Adipocyte (in vitro differentiated cells): ENCODE measurements at regions not wholly inside any gene's neighbourhood (a gene's known extent, or its start where the extent isn't known, plus 50 kb on each side); places are given as distances from the start of the nearest gene placed in this dataset.

Source experiments
- DNase-seq: peaks from one replicate; pipeline ENCODE4 v3.0.0-alpha.2; 2015; ENCODE audit warnings: low read depth
- H3K27me3 ChIP-seq: replicated peaks from 2 replicates; pipeline ENCODE4 v1.7.0; 2013; ENCODE audit warnings: mild to moderate bottlenecking, low read length, moderate library complexity; ENCODE audit not compliant: control insufficient read depth, insufficient read depth
- H3K36me3 ChIP-seq: 2 replicates; pipeline ENCODE4 v1.7.0; 2013; ENCODE audit warnings: low read length, mild to moderate bottlenecking, moderate library complexity; ENCODE audit not compliant: control insufficient read depth, insufficient read depth, severe bottlenecking
- H3K4me1 ChIP-seq: 2 replicates; pipeline ENCODE4 v1.7.0; 2013; ENCODE audit warnings: mild to moderate bottlenecking, low read length, moderate library complexity; ENCODE audit not compliant: control insufficient read depth, insufficient read depth
- H3K4me3 ChIP-seq: 2 replicates; pipeline ENCODE4 v1.7.0; 2013; ENCODE audit warnings: mild to moderate bottlenecking, low read length, moderate library complexity
- H3K9ac ChIP-seq: 2 replicates; pipeline ENCODE4 v1.7.0; 2013; ENCODE audit warnings: mild to moderate bottlenecking, low read length, moderate library complexity
- H3K9me3 ChIP-seq: 2 replicates; pipeline ENCODE4 v1.7.0; 2013; ENCODE audit warnings: mild to moderate bottlenecking, low read length, moderate library complexity; ENCODE audit not compliant: control insufficient read depth

DNA sequence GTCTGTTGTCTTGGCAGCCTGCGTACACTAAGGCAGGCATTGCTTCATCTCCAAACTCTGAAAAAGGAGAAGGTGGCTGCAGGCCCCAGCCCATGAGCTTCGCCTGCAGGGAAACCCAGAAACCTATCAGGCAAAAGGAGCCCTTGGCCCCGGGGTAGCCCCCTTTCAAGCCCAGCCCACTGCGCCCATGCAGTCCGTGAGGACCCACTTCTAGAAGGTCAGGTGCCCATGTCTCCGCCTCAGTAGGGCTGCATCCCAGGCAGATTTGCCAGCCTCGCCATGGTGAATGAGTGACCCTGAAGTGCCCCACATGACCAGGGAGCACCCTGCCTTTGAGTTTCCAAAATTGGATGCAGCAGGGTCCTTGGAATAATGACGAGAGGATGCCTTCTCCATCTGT lies 1158.4 kb downstream of the BRD1 start:
- Histone ChIP-seq H3K4me3 (no peak overlapping the region), H3K36me3 (no peaks in the 10 kb centered on the region), H3K27me3 (no peaks in the 10 kb centered on the region), H3K9ac (no peak overlapping the region), H3K9me3 (peaks cover 21% of the 10 kb centered on the region), H3K4me1 (no peaks in the 10 kb centered on the region)
- DNase-seq, result no peak

- H3K4me1 ChIP-seq, result no peaks in the 10 kb centered on the region
- no peaks in the 10 kb centered on the region for H3K36me3 ChIP-seq
- no peak overlapping the region for H3K9ac ChIP-seq
- peaks cover 14% of the 10 kb centered on the region for H3K9me3 ChIP-seq
- H3K27me3 ChIP-seq, result no peaks in the 10 kb centered on the region
- H3K4me3 ChIP-seq, result no peak overlapping the region
- DNase-seq, result no peak
Observed at GRCh38 chr22:48667289-48667688, 1160.4 kb downstream of the BRD1 start.

GRCh38 chr22:48666620-48667019 lies 1161.1 kb downstream of the BRD1 start:
- H3K9me3 ChIP-seq, result peaks cover 8% of the 10 kb centered on the region

GRCh38 chr22:48665311-48665995 lies 1162.2 kb downstream of the BRD1 start:
- no peak overlapping the region for H3K4me3 ChIP-seq
- H3K36me3 ChIP-seq, result no peaks in the 10 kb centered on the region
- no peaks in the 10 kb centered on the region for H3K27me3 ChIP-seq
- DNase-seq, result no peak
- H3K9me3 ChIP-seq, result peaks cover 7% of the 10 kb centered on the region
- H3K4me1 ChIP-seq, result no peaks in the 10 kb centered on the region
- no peak overlapping the region for H3K9ac ChIP-seq

More at GRCh38 chr22:48666620-48667019, 1161.1 kb downstream of the BRD1 start:
- no peak for DNase-seq
- no peaks in the 10 kb centered on the region for H3K4me1 ChIP-seq
- H3K4me3 ChIP-seq, result no peak overlapping the region
- H3K27me3 ChIP-seq, result no peaks in the 10 kb centered on the region
- no peaks in the 10 kb centered on the region for H3K36me3 ChIP-seq
- H3K9ac ChIP-seq, result no peak overlapping the region

DNA sequence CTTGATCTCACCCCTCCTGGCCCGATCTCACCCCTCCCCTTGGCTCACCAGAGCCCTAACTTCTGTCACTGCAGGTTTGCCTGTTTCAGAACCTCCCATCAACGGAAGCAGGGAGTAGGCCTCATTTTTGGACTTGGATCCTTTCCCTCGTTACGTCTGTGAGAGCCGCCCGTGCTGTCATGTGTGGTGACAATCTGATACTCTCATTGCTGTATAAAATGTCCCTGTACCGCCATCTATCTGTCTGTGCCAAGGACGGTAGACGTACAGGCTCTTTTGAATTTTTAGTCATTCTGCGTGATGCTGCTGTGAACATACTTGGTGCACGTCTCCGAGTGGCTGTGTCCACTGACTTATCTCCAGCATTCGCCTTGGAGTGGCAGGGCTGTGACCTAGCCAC lies 1163.1 kb downstream of the BRD1 start:
- no peak for DNase-seq
- Histone ChIP-seq H3K9ac (no peak overlapping the region), H3K9me3 (peaks cover 7% of the 10 kb centered on the region), H3K4me1 (no peaks in the 10 kb centered on the region), H3K27me3 (no peaks in the 10 kb centered on the region), H3K4me3 (no peak overlapping the region), H3K36me3 (no peaks in the 10 kb centered on the region)

DNA sequence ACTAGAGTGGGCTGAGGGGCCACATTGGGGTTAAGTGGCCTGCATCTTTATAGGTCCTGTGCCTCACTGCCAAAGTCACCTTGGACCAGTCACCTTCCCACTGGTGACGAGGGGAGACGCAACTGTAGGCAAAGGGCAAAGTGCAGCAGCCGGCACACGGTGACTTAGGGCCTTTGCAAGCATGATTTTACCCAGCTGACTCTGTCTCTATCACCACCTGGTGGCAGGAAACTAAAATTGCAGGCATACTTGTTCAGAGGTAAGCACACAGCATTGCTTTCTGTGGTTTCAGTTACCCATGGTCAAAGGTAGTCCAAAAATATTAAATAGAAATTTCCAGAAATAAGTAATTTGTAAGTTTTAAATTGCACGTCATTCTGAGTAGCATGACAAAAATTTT lies 1164.4 kb downstream of the BRD1 start:
- Histone ChIP-seq H3K4me3 (no peak overlapping the region), H3K36me3 (no peaks in the 10 kb centered on the region), H3K9me3 (peaks cover 7% of the 10 kb centered on the region), H3K27me3 (no peaks in the 10 kb centered on the region), H3K4me1 (no peaks in the 10 kb centered on the region), H3K9ac (no peak overlapping the region)
- no peak for DNase-seq

DNA sequence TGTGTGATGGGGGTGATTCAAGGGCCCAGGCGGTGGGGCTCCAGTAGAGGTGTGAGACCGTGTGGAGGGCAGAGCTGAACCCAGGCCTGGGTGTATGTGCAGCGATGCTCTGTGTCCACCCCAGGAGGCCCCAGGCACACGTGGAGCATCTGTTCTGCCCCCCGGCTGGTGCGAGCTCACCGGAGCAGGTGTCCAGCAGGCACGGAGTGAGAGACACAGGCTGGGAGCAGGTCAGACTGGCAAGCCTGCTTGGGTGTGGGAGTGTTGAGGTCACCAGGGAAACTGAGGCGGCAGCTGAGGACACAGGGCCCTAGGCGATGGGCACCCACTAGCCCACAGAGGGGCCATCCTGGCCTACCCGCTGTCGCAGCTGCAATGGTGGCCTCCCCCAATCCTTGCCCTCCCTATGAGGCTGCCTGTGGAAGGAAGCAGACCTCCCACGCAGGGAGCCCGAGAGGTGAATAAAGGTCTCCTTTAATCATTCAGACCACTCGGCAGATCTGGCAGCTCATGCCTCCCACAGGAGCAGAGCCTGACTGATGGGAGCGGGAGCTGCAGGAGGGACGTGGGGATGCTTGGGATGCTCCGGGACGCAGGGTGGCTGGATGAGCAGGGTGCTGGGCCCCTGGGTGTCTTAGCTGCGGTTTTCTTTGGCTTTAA lies 1165.1 kb downstream of the BRD1 start:
- no peaks in the 10 kb centered on the region for H3K27me3 ChIP-seq
- no peaks in the 10 kb centered on the region for H3K4me1 ChIP-seq
- H3K9me3 ChIP-seq, result peaks cover 7% of the 10 kb centered on the region
- H3K36me3 ChIP-seq, result no peaks in the 10 kb centered on the region
- DNase-seq, result no peak
- H3K4me3 ChIP-seq, result no peak overlapping the region
- no peak overlapping the region for H3K9ac ChIP-seq

DNA sequence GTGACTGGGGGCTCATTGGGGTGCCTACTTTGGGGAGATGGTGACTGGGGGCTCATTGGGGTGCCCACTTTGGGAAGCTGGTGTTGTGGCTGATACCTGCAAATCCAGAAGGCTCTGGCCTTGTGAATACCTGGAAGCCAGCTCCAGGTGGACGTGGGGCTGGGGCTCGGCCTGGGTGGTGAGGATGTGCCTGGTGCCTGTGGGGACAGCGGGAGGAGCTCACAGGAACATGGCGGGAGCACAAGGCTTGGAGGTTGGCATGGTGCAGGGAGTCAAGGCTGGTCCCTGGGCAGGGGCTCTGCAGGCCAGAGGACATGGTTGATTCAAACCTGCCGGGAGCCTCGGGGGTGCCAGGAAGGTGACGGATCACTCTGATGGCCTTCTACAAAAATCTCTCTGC lies 1165.7 kb downstream of the BRD1 start:
- Histone ChIP-seq H3K9ac (no peak overlapping the region), H3K27me3 (no peaks in the 10 kb centered on the region), H3K4me1 (no peaks in the 10 kb centered on the region), H3K4me3 (no peak overlapping the region), H3K36me3 (no peaks in the 10 kb centered on the region), H3K9me3 (peaks cover 7% of the 10 kb centered on the region)
- DNase-seq, result no peak

GRCh38 chr22:48660790-48661740 lies 1166.6 kb downstream of the BRD1 start:
- Histone ChIP-seq H3K4me3 (no peak overlapping the region), H3K27me3 (no peaks in the 10 kb centered on the region), H3K4me1 (no peaks in the 10 kb centered on the region), H3K9me3 (peaks cover 7% of the 10 kb centered on the region), H3K36me3 (no peaks in the 10 kb centered on the region), H3K9ac (no peak overlapping the region)
- no peak for DNase-seq

DNA sequence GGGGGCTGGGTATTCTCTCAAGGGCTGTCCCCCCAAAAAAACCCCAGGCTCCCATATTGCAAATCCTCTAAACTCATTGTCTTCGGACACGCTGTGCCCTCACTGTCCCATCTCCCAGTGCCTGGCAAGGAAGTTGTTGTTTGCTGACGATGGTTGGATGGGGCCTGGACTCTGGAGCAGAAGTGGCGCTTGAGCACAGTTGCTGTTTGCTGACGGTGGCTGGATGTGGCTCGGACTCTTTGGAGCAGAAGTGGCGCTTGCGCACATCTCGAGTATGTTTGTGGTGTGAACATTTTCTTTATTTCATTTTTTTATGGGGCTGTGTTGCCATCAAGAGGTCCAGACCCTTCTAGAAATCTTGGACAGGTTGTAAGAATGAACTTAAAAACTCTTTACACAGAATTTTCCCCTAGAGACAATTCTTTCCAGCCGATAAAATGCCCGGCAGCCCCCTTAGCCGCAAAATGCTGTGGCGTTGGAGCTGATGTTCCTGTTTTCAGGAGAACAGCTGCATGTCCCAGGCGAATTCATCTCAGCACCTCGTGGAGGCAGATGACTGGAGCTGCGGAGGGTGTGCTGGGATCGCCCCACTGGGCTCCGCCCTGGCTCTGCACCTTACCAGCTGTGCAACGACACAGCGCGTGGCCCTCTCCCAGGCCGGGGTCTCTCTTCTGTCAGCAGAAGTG lies 1167.4 kb downstream of the BRD1 start:
- Histone ChIP-seq H3K9ac (no peak overlapping the region), H3K27me3 (no peaks in the 10 kb centered on the region), H3K36me3 (no peaks in the 10 kb centered on the region), H3K4me3 (no peak overlapping the region), H3K9me3 (peaks cover 7% of the 10 kb centered on the region), H3K4me1 (no peaks in the 10 kb centered on the region)
- DNase-seq, result no peak
